ENCODE measurements at regions not wholly inside any gene's neighbourhood (a gene's known extent, or its start where the extent isn't known, plus 50 kb on each side); places are given as distances from the start of the nearest gene placed in this dataset.

DNA sequence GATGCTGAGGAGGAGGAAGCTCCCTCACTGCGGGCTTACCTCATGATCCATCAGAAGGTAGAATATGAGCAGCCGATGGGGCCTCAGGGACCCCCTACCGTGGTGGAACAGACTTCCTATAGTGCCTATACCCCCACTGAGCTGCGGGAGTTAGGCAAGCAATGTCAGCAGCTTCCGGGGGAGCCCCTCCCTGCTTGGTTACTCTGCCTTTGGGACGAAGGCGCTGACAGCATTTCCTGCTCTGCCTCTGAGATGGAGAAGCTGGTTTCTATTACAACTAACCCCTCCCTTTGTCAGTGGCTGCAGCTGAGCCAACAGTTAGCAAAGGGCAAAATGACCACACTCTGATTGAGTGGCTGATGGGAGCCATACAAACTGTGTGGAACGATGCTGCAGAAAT lies 430.7 kb downstream of the IDS start:
- WGBS (ENCODE audit: insufficient coverage, insufficient replicate concordance, low lambda C conversion rate, missing lambda C conversion rate): 31% methylated on average over 8 of the region's 8 CpGs
- BruUV-seq (replicated peaks): no TSS peak
- peak overlapping the region; percentile 10; the same call in 1 of the 2 replicates for H2AFZ ChIP-seq (ENCODE audit: control insufficient read depth, low read depth, low read length)
- H3K4me1 ChIP-seq (ENCODE audit: control insufficient read depth, insufficient read depth, low read length): no peaks in the 10 kb centered on the region
- intact Hi-C loops (cut with micrococcal nuclease; ENCODE audit: unreplicated experiment) (no loop called here), in situ Hi-C loops (cut with MboI) (no loop called here)
- no peaks in the 10 kb centered on the region for H3K79me2 ChIP-seq (ENCODE audit: control insufficient read depth, insufficient read depth, low read length)
- ChIA-PET POLR2A (no interaction called here), SMC1A (ENCODE audit: uncharacterized antibody, unreplicated experiment) (interaction anchor here (0.9 kb wide), 1 partner anchor 8 kb away, joined by 3 read pairs; no protein-coding TSS in a partner anchor), RAD21 (ENCODE audit: unreplicated experiment) (interaction anchor here (0.6 to 0.9 kb wide), 2 partner anchors 9 to 72 kb away, joined by 3 to 4 read pairs; no protein-coding TSS in a partner anchor), CTCF (interaction anchor here (1.2 to 1.6 kb wide), 2 partner anchors 8 to 27 kb away, joined by 3 read pairs; no protein-coding TSS in a partner anchor)
- no peaks in the 10 kb centered on the region for H4K20me1 ChIP-seq (ENCODE audit: control insufficient read depth, insufficient read depth)
- TF ChIP-seq ZNF217 (IDR thresholded peaks at IDR 0.05): no peak
- TF ChIP-seq, protein P1, sequence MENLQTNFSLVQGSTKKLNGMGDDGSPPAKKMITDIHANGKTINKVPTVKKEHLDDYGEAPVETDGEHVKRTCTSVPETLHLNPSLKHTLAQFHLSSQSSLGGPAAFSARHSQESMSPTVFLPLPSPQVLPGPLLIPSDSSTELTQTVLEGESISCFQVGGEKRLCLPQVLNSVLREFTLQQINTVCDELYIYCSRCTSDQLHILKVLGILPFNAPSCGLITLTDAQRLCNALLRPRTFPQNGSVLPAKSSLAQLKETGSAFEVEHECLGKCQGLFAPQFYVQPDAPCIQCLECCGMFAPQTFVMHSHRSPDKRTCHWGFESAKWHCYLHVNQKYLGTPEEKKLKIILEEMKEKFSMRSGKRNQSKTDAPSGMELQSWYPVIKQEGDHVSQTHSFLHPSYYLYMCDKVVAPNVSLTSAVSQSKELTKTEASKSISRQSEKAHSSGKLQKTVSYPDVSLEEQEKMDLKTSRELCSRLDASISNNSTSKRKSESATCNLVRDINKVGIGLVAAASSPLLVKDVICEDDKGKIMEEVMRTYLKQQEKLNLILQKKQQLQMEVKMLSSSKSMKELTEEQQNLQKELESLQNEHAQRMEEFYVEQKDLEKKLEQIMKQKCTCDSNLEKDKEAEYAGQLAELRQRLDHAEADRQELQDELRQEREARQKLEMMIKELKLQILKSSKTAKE (IDR thresholded peaks at IDR 0.05; ENCODE audit: low read depth, poor library complexity, severe bottlenecking): no peak
- TF ChIP-seq SREBF2 (IDR thresholded peaks at IDR 0.05; ENCODE audit: low read length): no peak
- no peak for TF ChIP-seq KAT2A (conservative IDR thresholded peaks at IDR 0.05; ENCODE audit: control insufficient read depth, low read depth, low read length)
- TF ChIP-seq, protein P2, sequence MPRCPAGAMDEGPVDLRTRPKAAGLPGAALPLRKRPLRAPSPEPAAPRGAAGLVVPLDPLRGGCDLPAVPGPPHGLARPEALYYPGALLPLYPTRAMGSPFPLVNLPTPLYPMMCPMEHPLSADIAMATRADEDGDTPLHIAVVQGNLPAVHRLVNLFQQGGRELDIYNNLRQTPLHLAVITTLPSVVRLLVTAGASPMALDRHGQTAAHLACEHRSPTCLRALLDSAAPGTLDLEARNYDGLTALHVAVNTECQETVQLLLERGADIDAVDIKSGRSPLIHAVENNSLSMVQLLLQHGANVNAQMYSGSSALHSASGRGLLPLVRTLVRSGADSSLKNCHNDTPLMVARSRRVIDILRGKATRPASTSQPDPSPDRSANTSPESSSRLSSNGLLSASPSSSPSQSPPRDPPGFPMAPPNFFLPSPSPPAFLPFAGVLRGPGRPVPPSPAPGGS (IDR thresholded peaks at IDR 0.05; ENCODE audit: borderline replicate concordance, insufficient read depth, low read depth, low read length, poor library complexity, severe bottlenecking): no peak
- no peak for TF ChIP-seq IRF4 (IDR thresholded peaks at IDR 0.05; ENCODE audit: low read depth, low read length)
- no peak for TF ChIP-seq SUZ12 (IDR thresholded peaks at IDR 0.05; ENCODE audit: unreplicated experiment)
- TF ChIP-seq RB1 (IDR thresholded peaks at IDR 0.05; ENCODE audit: borderline replicate concordance): no peak
- TF ChIP-seq, protein P3, sequence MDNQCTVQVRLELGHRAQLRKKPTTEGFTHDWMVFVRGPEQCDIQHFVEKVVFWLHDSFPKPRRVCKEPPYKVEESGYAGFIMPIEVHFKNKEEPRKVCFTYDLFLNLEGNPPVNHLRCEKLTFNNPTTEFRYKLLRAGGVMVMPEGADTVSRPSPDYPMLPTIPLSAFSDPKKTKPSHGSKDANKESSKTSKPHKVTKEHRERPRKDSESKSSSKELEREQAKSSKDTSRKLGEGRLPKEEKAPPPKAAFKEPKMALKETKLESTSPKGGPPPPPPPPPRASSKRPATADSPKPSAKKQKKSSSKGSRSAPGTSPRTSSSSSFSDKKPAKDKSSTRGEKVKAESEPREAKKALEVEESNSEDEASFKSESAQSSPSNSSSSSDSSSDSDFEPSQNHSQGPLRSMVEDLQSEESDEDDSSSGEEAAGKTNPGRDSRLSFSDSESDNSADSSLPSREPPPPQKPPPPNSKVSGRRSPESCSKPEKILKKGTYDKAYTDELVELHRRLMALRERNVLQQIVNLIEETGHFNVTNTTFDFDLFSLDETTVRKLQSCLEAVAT (IDR thresholded peaks at IDR 0.05): no peak
- TF ChIP-seq CREM (IDR thresholded peaks at IDR 0.05; ENCODE audit: low read depth): no peak
- no peak for TF ChIP-seq SIX5 (IDR thresholded peaks at IDR 0.05; ENCODE audit: low read depth, low read length, severe bottlenecking)
- no peaks in the 10 kb centered on the region for H3K27me3 ChIP-seq (replicated peaks in 1 of 2; ENCODE audit: control insufficient read depth in 2 of 2, insufficient read depth in 2 of 2, low read length in 1 of 2)
- H3K27ac ChIP-seq (ENCODE audit: control insufficient read depth, insufficient read depth): no peak overlapping the region
- no peak overlapping the region for H3K4me2 ChIP-seq (ENCODE audit: control insufficient read depth, insufficient read depth)
- no peak overlapping the region for H3K9ac ChIP-seq (ENCODE audit: control insufficient read depth, insufficient read depth, low read length)
- FAIRE-seq: no peak
- peak; percentile 7 for DNase-seq (ENCODE audit: low read depth, low spot score)
- peak; percentile 71 for ATAC-seq
- H3K36me3 ChIP-seq (ENCODE audit: control insufficient read depth in 2 of 2, insufficient read depth in 2 of 2, low read length in 1 of 2): no peaks in the 10 kb centered on the region
- H3K4me3 ChIP-seq: no peak overlapping the region
- no peaks in the 10 kb centered on the region; the same call in 2 of the 3 replicates for H3K9me3 ChIP-seq (replicated peaks; ENCODE audit: control insufficient read depth, insufficient read depth, low read length)

Measured in GM12878 (cell line).